B cell (primary cell): ENCODE measurements at regions not wholly inside any gene's neighbourhood (a gene's known extent, or its start where the extent isn't known, plus 50 kb on each side); places are given as distances from the start of the nearest gene placed in this dataset.

Experiments used
- ATAC-seq: fragments of 200-7000 bp; cut with Tn5 transposase; one replicate; pipeline ENCODE4 v1.10.0; 2021; ENCODE audit warnings: low read depth, mild to moderate bottlenecking, moderate number of reproducible peaks, moderate library complexity
- CTCF ChIA-PET: fragments of 350-600 bp; sonication (Branson Sonifier 250); formaldehyde crosslinking; loops from one replicate; lab custom pipeline; 2021; ENCODE audit warnings: antibody characterized with exemption, inconsistent platforms; lab: Charles Lee
- POLR2A ChIA-PET: fragments of 350-600 bp; sonication (Branson Sonifier 250); formaldehyde crosslinking; loops from one replicate; lab custom pipeline; 2021; ENCODE audit warnings: antibody characterized with exemption; lab: Charles Lee
- DNase-seq: peaks from one replicate; pipeline ENCODE4 v3.0.0; 2013
- H2AFZ ChIP-seq: 2 replicates; pipeline ENCODE4 v1.6.1; 2012; ENCODE audit warnings: mild to moderate bottlenecking, low read depth, low read length; ENCODE audit not compliant: insufficient read depth, poor library complexity, severe bottlenecking
- H3K27ac ChIP-seq, 2 donors: 1 replicate in 1 of 2; 2 replicates in 1 of 2; pipeline ENCODE4 v1.5.1; 2012 to 2013; ENCODE audit warnings: low read length in 2 of 2, mild to moderate bottlenecking in 2 of 2, moderate library complexity in 1 of 2
- H3K27me3 ChIP-seq, 4 experiments: fragments of 200-600 bp in 1 of 4; sonication (generic) in 1 of 4; replicated peaks in 1 of 4; 1 replicate in 2 of 4; 2 replicates in 2 of 4; pipeline versions ENCODE4 v1.6.1 to v1.7.0; 2013 to 2016; ENCODE audit warnings: low read length in 3 of 4, mild to moderate bottlenecking in 2 of 4, mixed read lengths in 1 of 4, moderate library complexity in 1 of 4; ENCODE audit not compliant: insufficient read depth in 4 of 4, control insufficient read depth in 3 of 4; ENCODE audit errors: control extremely low read depth in 1 of 4
- H3K36me3 ChIP-seq, 2 experiments: replicated peaks in 1 of 2; 1 replicate in 1 of 2; 2 replicates in 1 of 2; pipeline versions ENCODE4 v1.6.1 to v1.7.1; 2013; ENCODE audit warnings: low read length in 1 of 2; ENCODE audit not compliant: insufficient read depth in 2 of 2, control insufficient read depth in 1 of 2; ENCODE audit errors: control extremely low read depth in 1 of 2, extremely low read depth in 1 of 2
- H3K4me1 ChIP-seq, 2 donors: fragments of 200-600 bp in 1 of 2; sonication (generic) in 1 of 2; 1 replicate in 1 of 2; 2 replicates in 1 of 2; pipeline versions ENCODE4 v1.5.1 to v1.6.1; 2013 to 2017; ENCODE audit warnings: low read length in 2 of 2; ENCODE audit not compliant: control insufficient read depth in 2 of 2, insufficient read depth in 2 of 2
- H3K4me2 ChIP-seq: replicated peaks from 2 replicates; pipeline ENCODE3; 2012; ENCODE audit warnings: mild to moderate bottlenecking, low read depth, low read length; ENCODE audit not compliant: poor library complexity, severe bottlenecking
- H3K4me3 ChIP-seq, 5 experiments: fragments of 200-600 bp in 1 of 5; sonication (generic) in 1 of 5; 1 replicate in 3 of 5; 2 replicates in 2 of 5; pipeline versions ENCODE4 v1.5.1 to v1.7.0; 2011 to 2016; ENCODE audit warnings: low read length in 4 of 5, mild to moderate bottlenecking in 4 of 5, low read depth in 2 of 5, control low read depth in 1 of 5, moderate library complexity in 1 of 5; ENCODE audit not compliant: insufficient read depth in 1 of 5; ENCODE audit errors: control extremely low read depth in 1 of 5, extremely low read depth in 1 of 5
- H3K79me2 ChIP-seq: fragments of 200-600 bp; sonication (generic); one replicate; pipeline ENCODE4 v1.6.0; 2016; ENCODE audit warnings: low read length; ENCODE audit not compliant: control insufficient read depth, insufficient read depth
- H3K9ac ChIP-seq: fragments of 200-600 bp; sonication (generic); 2 replicates; pipeline ENCODE4 v1.6.1; 2017; ENCODE audit warnings: mild to moderate bottlenecking, low read length, moderate library complexity
- H3K9me3 ChIP-seq, 3 donors: one replicate each; pipeline versions ENCODE4 v1.6.1 to v1.7.1; 2013; ENCODE audit warnings: low read length in 2 of 3; ENCODE audit not compliant: control insufficient read depth in 2 of 3, insufficient read depth in 1 of 3; ENCODE audit errors: control extremely low read depth in 1 of 3
- H4K20me1 ChIP-seq: 2 replicates; pipeline ENCODE4 v1.6.0; 2012; ENCODE audit warnings: mild to moderate bottlenecking, low read length; ENCODE audit not compliant: insufficient read depth, control insufficient read depth, poor library complexity, severe bottlenecking
- H3K27ac Mint-ChIP-seq: one replicate; pipeline ENCODE4 v1.8.0; 2021; ENCODE audit warnings: mixed read lengths
- H3K27me3 Mint-ChIP-seq: one replicate; pipeline ENCODE4 v1.8.0; 2021; ENCODE audit warnings: mixed read lengths
- H3K4me1 Mint-ChIP-seq: one replicate; pipeline ENCODE4 v1.8.0; 2021; ENCODE audit warnings: mixed read lengths
- H3K4me3 Mint-ChIP-seq: one replicate; pipeline ENCODE4 v1.8.0; 2021; ENCODE audit warnings: mixed read lengths
- H3K9me3 Mint-ChIP-seq: one replicate; pipeline ENCODE4 v1.8.0; 2022; ENCODE audit warnings: mixed read lengths; ENCODE audit not compliant: insufficient read depth
- EZH2 ChIP-seq: IDR thresholded peaks from 2 replicates; pipeline ENCODE4 v1.6.1; 2012; ENCODE audit warnings: borderline replicate concordance, low read depth, mild to moderate bottlenecking, moderate library complexity, low read length; ENCODE audit not compliant: insufficient read depth, poor library complexity, severe bottlenecking
- WGBS: methylation state at CpG from one replicate; pipeline ENCODE4 v1.1.5; 2013; ENCODE audit warnings: missing lambda C conversion rate; ENCODE audit not compliant: insufficient coverage; 5-methylcytosine and 5-hydroxymethylcytosine counted together
- intact Hi-C: fragments of 100-400 bp; cut with micrococcal nuclease; formaldehyde crosslinking; loops from one replicate; pipeline ENCODE4 v1.10.0; 2022
- TF ChIP-seq, protein P1 (sequence below): fragments of 200-600 bp; IDR thresholded peaks from one replicate; pipeline ENCODE4 v1.8.0; 2022; ENCODE audit warnings: antibody characterized with exemption, mild to moderate bottlenecking

DNA sequence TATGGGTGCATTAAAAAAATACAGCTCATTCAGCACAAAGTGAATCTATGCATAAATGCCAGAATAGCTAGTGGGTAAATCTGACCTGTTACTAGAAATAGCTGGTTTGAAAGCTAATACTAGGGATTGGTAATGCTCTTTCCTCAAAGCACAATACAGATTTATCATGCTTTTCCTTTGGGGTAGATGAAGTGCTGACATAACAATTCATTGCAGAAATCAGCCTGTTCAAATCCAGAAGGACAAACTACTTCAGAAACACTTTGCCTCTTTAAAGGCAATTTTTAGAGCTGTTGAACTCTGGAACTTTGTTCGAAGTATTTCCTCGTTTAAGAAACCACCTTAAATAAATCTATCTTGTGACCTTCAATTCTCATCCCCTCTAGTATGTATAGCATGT, 957.9 kb downstream of the ARAP2 start:
- H3K27me3 Mint-ChIP-seq, result no peaks in the 10 kb centered on the region
- Histone ChIP-seq H3K27me3 (no peaks in the 10 kb centered on the region), H4K20me1 (no peaks in the 10 kb centered on the region), H3K4me1 (no peaks in the 10 kb centered on the region), H2AFZ (no peak overlapping the region), H3K79me2 (no peaks in the 10 kb centered on the region), H3K9me3 (no peaks in the 10 kb centered on the region), H3K9ac (no peak overlapping the region), H3K36me3 (no peaks in the 10 kb centered on the region), H3K27ac (no peak overlapping the region), H3K4me2 (no peak overlapping the region), H3K4me3 (no peak overlapping the region)
- ATAC-seq (no peak), DNase-seq (no peak)
- H3K4me1 Mint-ChIP-seq, result no peaks in the 10 kb centered on the region
- no peak overlapping the region for H3K4me3 Mint-ChIP-seq
- ChIA-PET POLR2A (no interaction called here), CTCF (no interaction called here)
- peaks cover 2% of the 10 kb centered on the region for H3K9me3 Mint-ChIP-seq
- TF ChIP-seq, protein P1, sequence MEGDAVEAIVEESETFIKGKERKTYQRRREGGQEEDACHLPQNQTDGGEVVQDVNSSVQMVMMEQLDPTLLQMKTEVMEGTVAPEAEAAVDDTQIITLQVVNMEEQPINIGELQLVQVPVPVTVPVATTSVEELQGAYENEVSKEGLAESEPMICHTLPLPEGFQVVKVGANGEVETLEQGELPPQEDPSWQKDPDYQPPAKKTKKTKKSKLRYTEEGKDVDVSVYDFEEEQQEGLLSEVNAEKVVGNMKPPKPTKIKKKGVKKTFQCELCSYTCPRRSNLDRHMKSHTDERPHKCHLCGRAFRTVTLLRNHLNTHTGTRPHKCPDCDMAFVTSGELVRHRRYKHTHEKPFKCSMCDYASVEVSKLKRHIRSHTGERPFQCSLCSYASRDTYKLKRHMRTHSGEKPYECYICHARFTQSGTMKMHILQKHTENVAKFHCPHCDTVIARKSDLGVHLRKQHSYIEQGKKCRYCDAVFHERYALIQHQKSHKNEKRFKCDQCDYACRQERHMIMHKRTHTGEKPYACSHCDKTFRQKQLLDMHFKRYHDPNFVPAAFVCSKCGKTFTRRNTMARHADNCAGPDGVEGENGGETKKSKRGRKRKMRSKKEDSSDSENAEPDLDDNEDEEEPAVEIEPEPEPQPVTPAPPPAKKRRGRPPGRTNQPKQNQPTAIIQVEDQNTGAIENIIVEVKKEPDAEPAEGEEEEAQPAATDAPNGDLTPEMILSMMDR, result no peak
- TF ChIP-seq EZH2, result no peak
- no CpG with 5 or more reads among the region's 2 CpGs for WGBS
- intact Hi-C loops, result no loop called here
- no peak overlapping the region for H3K27ac Mint-ChIP-seq

GRCh38 chr4:35300996-35301774, 943.1 kb downstream of the ARAP2 start:
- H4K20me1 ChIP-seq, result no peaks in the 10 kb centered on the region
- Mint-ChIP-seq H3K27ac (no peak overlapping the region), H3K27me3 (no peaks in the 10 kb centered on the region), H3K4me3 (no peak overlapping the region), H3K9me3 (no peaks in the 10 kb centered on the region), H3K4me1 (no peaks in the 10 kb centered on the region)
- DNase-seq, result no peak
- no peaks in the 10 kb centered on the region for H3K79me2 ChIP-seq
- no peak for ATAC-seq
- H2AFZ ChIP-seq, result no peak overlapping the region
- H3K36me3 ChIP-seq, result no peaks in the 10 kb centered on the region
- CTCF ChIA-PET, result no interaction called here
- no peak overlapping the region for H3K9ac ChIP-seq
- no peak overlapping the region for H3K4me3 ChIP-seq
- POLR2A ChIA-PET, result no interaction called here
- no peaks in the 10 kb centered on the region for H3K4me1 ChIP-seq
- 95% methylated on average over 6 of the region's 11 CpGs for WGBS
- H3K27me3 ChIP-seq, result no peaks in the 10 kb centered on the region
- intact Hi-C loops, result no loop called here
- no peak overlapping the region for H3K27ac ChIP-seq
- H3K4me2 ChIP-seq, result no peak overlapping the region
- H3K9me3 ChIP-seq, result no peaks in the 10 kb centered on the region
- TF ChIP-seq EZH2, result no peak
- TF ChIP-seq, protein P1, result no peak
